ENCODE measurements at regions not wholly inside any gene's neighbourhood (a gene's known extent, or its start where the extent isn't known, plus 50 kb on each side); places are given as distances from the start of the nearest gene placed in this dataset.

- no peak for DNase-seq (ENCODE audit: low read depth)
Observed at GRCh38 chr7:1321411-1322239, 89.0 kb downstream of the UNCX start.

GRCh38 chr7:1322240-1323110, 89.8 kb downstream of the UNCX start:
- no peak for DNase-seq (ENCODE audit: low read depth)

- peak; percentile 55 for DNase-seq (ENCODE audit: low read depth)
Observed at GRCh38 chr7:1323178-1324027, 90.7 kb downstream of the UNCX start.

- no peak for DNase-seq (ENCODE audit: low read depth)
Observed at GRCh38 chr7:1324028-1324900, 91.6 kb downstream of the UNCX start.

GRCh38 chr7:1325246-1325645, 92.6 kb downstream of the UNCX start:
- DNase-seq (ENCODE audit: low read depth), result no peak

DNA sequence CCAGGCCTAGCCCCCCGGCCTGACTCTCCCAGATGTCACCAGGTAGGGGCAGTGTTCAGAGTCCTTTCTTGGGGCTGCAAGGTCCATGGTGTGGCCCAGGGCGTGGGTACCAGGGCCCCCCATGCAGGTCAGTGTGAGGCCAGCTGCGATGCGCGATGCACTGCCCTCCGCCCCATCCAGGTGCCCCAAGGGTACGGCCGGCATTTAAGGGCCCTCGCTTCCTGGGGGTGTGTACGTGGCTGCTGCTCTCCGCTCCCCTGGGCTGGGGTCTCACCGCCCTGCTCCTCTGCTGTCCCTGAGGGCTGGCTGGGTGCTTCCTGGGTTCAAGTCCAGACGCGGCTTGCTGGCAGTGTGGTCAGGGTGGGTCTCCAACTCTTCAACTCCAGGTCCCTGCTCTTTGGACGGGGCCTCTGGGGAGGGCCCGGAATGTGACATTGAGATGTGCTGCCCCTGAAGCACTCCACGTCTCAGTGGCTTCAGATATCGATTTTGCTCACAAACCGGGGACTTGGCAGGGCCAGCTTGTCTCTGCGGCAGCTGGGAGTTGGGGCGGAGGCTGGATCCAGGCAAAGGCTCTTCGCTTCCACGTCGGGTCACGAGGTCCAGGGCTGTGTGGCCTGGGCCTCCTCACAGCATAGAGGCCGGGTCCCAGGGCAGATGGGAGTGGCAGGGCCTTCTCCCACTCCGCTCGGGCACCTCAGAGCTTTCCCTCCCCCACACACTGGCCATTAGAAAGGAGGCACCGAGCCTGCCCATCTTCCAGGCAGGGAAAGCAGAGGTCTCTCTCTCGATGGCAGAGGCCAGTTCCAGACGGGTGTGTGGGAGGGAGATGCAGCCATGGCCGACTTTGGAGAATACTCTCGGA, 93.2 kb downstream of the UNCX start:
- no peak for DNase-seq (ENCODE audit: low read depth)

- DNase-seq (ENCODE audit: low read depth), result no peak
Observed at GRCh38 chr7:1326511-1326785, 93.8 kb downstream of the UNCX start.

GRCh38 chr7:1329261-1329660, 96.6 kb downstream of the UNCX start:
- no peak for DNase-seq (ENCODE audit: low read depth)

- no peak for DNase-seq (ENCODE audit: low read depth)
Observed at GRCh38 chr7:1329966-1330800, 97.5 kb downstream of the UNCX start.

DNA sequence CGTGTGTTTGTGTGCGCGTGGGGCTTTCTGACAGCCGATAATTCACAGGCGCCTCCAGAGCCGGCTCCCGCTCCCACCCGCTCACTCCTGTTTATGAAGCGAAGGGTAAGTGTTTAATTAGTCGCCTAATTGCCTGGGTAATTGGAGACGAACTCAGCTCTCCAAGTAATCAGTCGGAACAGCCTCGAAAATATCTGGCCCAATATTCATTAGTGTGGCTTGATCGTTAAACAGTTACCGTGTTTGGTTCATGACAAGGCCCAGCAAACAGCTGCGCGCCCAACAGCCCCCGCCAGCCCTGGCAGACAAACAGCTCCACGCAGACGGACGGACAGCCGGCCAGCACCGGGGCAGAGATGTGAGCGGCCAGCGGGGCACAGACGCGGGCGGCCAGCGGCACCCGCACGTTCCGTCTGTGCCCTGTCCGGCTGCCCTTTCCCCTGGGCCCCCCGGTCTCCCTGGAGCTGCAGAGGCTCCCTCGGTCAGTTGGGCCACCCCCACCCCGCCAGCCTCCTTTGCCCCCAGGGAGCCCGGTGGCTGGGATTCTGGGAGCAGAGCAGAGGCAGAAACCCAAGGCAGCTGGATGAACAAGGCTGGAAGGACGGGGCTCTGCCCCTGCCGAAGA, 98.2 kb downstream of the UNCX start:
- DNase-seq (ENCODE audit: low read depth), result no peak

DNA sequence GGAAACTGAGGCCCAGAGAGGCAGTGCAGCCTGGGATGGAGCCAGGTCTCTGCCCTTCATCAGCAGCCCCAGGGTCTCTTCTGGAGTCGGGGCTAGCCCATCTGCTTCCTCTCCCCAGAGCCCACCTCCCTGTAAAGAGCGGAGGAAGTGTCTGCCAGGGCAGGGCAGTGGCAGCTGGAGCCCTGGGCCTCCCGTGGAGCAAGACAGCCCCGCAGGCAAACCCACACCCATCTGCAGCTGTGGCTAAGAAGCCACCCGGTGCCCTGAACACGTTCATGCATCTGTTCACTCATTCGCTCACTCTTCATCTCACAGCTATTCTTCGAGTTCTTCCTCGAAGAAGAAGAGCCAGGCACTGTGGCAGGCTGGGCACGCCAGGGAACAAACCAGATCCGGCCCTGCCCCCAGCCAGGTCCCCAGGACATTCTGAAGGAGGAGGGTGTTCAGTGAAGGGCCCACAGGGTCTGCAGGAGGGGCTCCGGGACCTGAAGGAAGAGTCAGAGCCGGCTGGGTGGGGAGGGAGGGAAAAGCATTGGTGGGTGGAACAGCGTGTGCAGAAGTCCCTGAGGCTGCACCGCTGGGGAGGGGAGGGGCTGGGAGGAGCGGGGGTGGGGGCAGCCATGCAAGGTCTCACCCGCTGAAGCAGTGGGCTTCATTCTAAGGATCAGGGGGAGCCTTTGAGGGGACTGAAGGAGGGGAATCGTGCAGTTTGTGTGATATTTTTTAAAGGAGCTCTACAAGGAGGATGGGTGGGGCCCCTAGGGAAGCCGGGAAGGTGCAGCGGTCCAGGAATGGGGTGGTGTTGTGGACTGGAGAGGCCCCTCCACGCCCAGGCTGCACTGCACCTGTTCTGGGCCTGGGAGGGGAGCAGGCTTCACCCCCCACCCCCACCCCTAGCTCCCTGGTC, 99.1 kb downstream of the UNCX start:
- no peak for DNase-seq (ENCODE audit: low read depth)

DNA sequence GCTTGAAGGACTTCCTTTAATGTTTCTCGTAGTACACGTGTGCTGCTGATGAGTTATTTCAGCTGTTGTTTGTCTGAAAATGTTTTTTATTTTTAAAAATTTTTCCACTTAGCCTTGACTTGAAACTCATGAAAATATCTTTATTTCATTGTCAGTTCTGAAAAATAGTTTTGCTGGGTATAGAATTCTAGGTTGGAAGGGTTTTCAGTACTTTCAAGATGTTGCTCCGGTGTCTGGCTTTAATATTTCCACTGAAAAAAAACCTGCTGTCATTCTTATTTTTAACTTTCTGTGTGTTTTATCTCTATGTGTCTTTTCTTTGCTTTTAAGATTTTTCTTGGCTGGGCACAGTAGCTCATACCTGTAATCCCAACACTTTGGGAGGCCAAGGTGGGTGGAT, 103.8 kb downstream of the UNCX start:
- DNase-seq (ENCODE audit: low read depth), result no peak

DNA sequence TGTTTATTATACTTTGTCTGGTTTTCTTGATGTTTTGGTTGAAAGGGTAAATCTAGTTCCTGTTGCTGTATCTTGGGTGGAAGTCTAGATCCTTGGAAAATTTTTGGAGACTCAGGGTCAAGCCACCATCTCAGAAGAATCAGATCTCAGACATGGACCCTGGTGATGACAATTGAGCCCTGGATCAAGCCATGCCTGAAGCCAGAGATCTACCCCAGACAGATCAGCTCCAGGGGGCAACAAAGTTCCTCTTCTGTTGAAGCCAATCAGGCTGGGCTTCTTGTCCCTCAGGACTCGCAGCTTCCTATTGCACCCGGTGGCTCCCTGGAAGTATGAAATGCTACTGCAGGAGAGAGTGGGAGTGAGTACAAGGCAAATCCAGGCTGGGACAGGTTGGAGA, 106.9 kb downstream of the UNCX start:
- no peak for DNase-seq (ENCODE audit: low read depth)

DNA sequence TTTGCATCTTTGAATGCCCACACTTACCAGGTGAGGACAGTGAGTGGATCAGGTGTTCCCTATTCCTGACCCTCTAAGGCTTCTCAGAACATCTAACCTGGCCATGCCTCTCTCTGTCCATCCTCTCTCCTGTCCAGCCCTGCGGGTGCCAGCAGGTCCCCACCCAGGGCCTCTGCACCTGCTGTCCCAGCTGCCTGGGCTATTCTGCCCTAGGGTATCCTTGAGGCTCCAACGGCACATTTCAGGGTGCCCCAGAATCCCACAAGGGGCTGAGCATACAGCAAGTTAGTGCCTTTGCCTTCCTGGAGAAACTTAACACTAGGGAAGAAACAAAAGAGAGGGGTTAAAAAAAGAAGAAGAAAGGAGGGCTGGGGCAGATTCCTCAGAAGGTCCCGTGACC, 107.4 kb downstream of the UNCX start:
- DNase-seq (ENCODE audit: low read depth), result no peak

GRCh38 chr7:1340461-1341360, 108.0 kb downstream of the UNCX start:
- no peak for DNase-seq (ENCODE audit: low read depth)

DNA sequence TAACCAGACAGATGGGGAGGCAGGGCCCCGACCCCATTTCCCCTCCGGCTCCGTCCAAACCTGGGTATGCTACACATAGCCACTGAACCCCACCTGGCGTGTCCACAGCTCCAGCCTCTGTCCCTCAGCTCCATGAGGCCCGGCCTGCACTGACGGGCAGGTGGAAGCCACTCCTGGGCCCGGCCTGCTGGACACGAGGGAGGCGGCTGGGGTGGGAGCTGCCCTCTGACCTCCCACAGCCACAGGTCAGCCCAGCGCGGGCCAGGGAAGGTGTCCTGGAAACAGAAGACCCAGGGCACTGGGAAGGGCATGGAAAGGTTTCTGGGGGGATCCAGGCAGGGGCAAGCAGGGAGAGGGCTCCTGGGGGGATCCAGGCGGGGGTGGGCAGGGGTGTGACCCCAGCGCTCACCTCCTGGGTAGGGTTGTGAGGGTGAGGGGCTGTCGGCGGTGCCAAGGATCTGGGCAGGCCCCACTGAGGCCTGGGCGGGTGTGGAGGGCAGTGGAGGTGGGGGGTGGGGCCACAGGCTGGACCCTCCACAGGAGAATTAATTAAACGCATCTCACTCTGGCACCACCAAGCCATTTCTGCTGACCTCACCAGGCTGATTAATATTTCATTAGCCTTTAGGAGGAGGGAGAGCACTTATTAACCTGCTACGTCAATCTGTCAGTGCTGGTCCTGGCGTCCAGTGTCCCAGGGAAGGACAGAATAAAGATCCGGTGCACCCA, 108.9 kb downstream of the UNCX start:
- no peak for DNase-seq (ENCODE audit: low read depth)

Data from amniotic epithelial cell (primary cell).